ENCODE measurements at regions not wholly inside any gene's neighbourhood (a gene's known extent, or its start where the extent isn't known, plus 50 kb on each side); places are given as distances from the start of the nearest gene placed in this dataset.

DNA sequence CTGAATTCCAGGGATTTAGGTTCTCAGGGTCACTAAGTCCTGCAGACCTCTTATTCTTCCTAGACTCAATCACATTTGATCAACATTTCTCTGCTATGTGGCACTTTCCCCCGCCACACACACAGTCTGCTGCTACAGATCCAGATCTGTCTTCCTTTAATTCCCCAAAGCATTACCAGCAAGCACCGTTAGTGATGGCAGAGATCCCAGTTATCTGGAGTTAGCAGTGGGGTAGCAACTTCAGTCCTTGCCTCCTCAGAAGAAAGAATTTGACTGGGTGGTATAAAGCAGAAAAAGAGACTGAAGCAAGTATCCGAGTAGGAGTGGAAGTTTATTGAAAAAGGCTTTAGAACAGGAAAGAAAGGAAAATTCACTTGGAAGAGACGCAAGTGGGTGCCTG lies 100.4 kb upstream of the ETV3 start:
- H3K4me1 ChIP-seq (ENCODE audit: control insufficient read depth, insufficient read depth, low read length) = no peaks in the 10 kb centered on the region
- no peak overlapping the region for H3K27ac ChIP-seq (ENCODE audit: low read length)
- in situ Hi-C loops (cut with HindIII; ENCODE audit: low pct_unique_long_range_greater_than_20kb, low sequenced_read_pairs) (no loop called here), intact Hi-C loops (cut with micrococcal nuclease; ENCODE audit: unreplicated experiment) (no loop called here)
- no peaks in the 10 kb centered on the region for H3K9me3 ChIP-seq (ENCODE audit: control insufficient read depth, insufficient read depth, low read depth, low read length)
- no peak for DNase-seq (ENCODE audit: low read depth, low spot score)
- no peak overlapping the region for H3K4me3 ChIP-seq (ENCODE audit: low read depth in 2 of 2, low read length in 2 of 2)
- TF ChIP-seq POLR2AphosphoS5 (IDR thresholded peaks at IDR 0.05; ENCODE audit: low read depth, low read length) = no peak
- TF ChIP-seq, protein P1, sequence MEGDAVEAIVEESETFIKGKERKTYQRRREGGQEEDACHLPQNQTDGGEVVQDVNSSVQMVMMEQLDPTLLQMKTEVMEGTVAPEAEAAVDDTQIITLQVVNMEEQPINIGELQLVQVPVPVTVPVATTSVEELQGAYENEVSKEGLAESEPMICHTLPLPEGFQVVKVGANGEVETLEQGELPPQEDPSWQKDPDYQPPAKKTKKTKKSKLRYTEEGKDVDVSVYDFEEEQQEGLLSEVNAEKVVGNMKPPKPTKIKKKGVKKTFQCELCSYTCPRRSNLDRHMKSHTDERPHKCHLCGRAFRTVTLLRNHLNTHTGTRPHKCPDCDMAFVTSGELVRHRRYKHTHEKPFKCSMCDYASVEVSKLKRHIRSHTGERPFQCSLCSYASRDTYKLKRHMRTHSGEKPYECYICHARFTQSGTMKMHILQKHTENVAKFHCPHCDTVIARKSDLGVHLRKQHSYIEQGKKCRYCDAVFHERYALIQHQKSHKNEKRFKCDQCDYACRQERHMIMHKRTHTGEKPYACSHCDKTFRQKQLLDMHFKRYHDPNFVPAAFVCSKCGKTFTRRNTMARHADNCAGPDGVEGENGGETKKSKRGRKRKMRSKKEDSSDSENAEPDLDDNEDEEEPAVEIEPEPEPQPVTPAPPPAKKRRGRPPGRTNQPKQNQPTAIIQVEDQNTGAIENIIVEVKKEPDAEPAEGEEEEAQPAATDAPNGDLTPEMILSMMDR (IDR thresholded peaks at IDR 0.05) = no peak
- no peak for TF ChIP-seq SIN3A (IDR thresholded peaks at IDR 0.05; ENCODE audit: borderline replicate concordance, insufficient read depth, low read depth, low read length)
- ChIA-PET CTCF (no interaction called here), POLR2A (no interaction called here)
- no TSS peak for BruUV-seq (replicated peaks)
- H3K36me3 ChIP-seq (ENCODE audit: control insufficient read depth, insufficient read depth, low read length) = no peaks in the 10 kb centered on the region
- ATAC-seq = no peak
- H3K27me3 ChIP-seq (ENCODE audit: control insufficient read depth, insufficient read depth, low read length) = 0 out of 2 replicates have a peak, but pooled peaks cover 2% of the 10 kb centered on the region

DNA sequence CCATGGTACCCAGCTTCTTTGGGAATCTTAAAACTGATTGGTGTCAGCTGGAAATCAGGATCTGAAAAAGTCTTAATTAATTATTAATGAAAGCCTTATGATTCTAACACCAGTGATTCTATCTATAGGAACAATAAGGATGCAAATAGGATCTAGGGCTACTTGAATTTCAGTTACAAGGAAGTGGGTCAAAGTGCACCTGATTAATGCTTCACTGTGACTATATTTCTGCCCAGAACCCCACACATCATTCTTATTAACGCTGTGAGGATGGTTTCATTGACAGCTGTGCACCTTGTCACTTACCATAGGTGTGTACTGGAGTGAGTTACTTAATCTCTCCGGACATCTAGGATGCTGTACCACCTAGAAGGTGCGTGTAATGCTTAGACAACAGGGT lies 99.8 kb upstream of the ETV3 start:
- no peak for DNase-seq (ENCODE audit: low read depth, low spot score)
- POLR2A ChIA-PET = no interaction called here
- ATAC-seq = no peak
- no peaks in the 10 kb centered on the region for H3K9me3 ChIP-seq (ENCODE audit: control insufficient read depth, insufficient read depth, low read depth, low read length)
- no peak overlapping the region for H3K4me3 ChIP-seq (ENCODE audit: low read depth in 2 of 2, low read length in 2 of 2)
- intact Hi-C loops (cut with micrococcal nuclease; ENCODE audit: unreplicated experiment) = no loop called here
- no peak overlapping the region for H3K27ac ChIP-seq (ENCODE audit: low read length)
- 0 out of 2 replicates have a peak, but pooled peaks cover 2% of the 10 kb centered on the region for H3K27me3 ChIP-seq (ENCODE audit: control insufficient read depth, insufficient read depth, low read length)
- in situ Hi-C loops (cut with HindIII; ENCODE audit: low pct_unique_long_range_greater_than_20kb, low sequenced_read_pairs) = no loop called here
- no TSS peak for BruUV-seq (replicated peaks)
- H3K4me1 ChIP-seq (ENCODE audit: control insufficient read depth, insufficient read depth, low read length) = no peaks in the 10 kb centered on the region
- TF ChIP-seq, protein P1 (IDR thresholded peaks at IDR 0.05) = no peak
- TF ChIP-seq TCF7L2 (IDR thresholded peaks at IDR 0.05; ENCODE audit: low read depth, low read length) (no peak), POLR2AphosphoS5 (IDR thresholded peaks at IDR 0.05; ENCODE audit: low read depth, low read length) (no peak), SIN3A (IDR thresholded peaks at IDR 0.05; ENCODE audit: borderline replicate concordance, insufficient read depth, low read depth, low read length) (no peak)
- TF ChIP-seq, protein P2, sequence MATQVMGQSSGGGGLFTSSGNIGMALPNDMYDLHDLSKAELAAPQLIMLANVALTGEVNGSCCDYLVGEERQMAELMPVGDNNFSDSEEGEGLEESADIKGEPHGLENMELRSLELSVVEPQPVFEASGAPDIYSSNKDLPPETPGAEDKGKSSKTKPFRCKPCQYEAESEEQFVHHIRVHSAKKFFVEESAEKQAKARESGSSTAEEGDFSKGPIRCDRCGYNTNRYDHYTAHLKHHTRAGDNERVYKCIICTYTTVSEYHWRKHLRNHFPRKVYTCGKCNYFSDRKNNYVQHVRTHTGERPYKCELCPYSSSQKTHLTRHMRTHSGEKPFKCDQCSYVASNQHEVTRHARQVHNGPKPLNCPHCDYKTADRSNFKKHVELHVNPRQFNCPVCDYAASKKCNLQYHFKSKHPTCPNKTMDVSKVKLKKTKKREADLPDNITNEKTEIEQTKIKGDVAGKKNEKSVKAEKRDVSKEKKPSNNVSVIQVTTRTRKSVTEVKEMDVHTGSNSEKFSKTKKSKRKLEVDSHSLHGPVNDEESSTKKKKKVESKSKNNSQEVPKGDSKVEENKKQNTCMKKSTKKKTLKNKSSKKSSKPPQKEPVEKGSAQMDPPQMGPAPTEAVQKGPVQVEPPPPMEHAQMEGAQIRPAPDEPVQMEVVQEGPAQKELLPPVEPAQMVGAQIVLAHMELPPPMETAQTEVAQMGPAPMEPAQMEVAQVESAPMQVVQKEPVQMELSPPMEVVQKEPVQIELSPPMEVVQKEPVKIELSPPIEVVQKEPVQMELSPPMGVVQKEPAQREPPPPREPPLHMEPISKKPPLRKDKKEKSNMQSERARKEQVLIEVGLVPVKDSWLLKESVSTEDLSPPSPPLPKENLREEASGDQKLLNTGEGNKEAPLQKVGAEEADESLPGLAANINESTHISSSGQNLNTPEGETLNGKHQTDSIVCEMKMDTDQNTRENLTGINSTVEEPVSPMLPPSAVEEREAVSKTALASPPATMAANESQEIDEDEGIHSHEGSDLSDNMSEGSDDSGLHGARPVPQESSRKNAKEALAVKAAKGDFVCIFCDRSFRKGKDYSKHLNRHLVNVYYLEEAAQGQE (IDR thresholded peaks at IDR 0.05; ENCODE audit: insufficient read depth in 1 of 2, low read depth in 2 of 2, low read length in 1 of 2) = no peak
- H3K36me3 ChIP-seq (ENCODE audit: control insufficient read depth, insufficient read depth, low read length) = no peaks in the 10 kb centered on the region
- CTCF ChIA-PET = no interaction called here
